ENCODE measurements at regions not wholly inside any gene's neighbourhood (a gene's known extent, or its start where the extent isn't known, plus 50 kb on each side); places are given as distances from the start of the nearest gene placed in this dataset.
"Not testable (repeated sequence)": the region's sequence is repeated elsewhere in the genome, so short reads cannot be mapped to it uniquely, and the experiment has no call there.

DNA sequence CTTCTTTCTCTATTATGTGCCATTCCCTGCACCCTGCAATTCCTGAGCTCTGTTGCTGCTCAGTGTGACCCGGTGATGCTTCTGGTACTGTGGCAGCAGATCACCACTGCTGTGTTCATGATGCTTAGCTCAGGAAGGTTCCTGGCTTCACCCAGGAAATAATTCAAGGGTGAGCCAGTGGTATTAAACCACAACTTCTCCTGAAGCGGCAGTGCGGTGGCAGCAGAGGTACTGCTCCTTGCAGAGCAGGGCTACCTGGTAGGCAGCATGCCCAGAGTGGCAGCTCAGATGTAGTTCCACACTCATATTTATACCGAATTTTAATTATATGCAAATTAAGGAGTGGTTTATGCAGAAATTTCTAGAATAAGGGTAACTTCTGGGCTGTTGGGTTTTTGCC is 213.8 kb upstream of the ZNF608 start:
- Histone ChIP-seq H3K27me3 (no peaks in the 10 kb centered on the region), H3K4me3 (no peak overlapping the region), H3K27ac (no peak overlapping the region), H3K36me3 (no peaks in the 10 kb centered on the region), H3K9me3 (no peaks in the 10 kb centered on the region), H3K4me1 (no peaks in the 10 kb centered on the region)
- TF ChIP-seq, protein P1, sequence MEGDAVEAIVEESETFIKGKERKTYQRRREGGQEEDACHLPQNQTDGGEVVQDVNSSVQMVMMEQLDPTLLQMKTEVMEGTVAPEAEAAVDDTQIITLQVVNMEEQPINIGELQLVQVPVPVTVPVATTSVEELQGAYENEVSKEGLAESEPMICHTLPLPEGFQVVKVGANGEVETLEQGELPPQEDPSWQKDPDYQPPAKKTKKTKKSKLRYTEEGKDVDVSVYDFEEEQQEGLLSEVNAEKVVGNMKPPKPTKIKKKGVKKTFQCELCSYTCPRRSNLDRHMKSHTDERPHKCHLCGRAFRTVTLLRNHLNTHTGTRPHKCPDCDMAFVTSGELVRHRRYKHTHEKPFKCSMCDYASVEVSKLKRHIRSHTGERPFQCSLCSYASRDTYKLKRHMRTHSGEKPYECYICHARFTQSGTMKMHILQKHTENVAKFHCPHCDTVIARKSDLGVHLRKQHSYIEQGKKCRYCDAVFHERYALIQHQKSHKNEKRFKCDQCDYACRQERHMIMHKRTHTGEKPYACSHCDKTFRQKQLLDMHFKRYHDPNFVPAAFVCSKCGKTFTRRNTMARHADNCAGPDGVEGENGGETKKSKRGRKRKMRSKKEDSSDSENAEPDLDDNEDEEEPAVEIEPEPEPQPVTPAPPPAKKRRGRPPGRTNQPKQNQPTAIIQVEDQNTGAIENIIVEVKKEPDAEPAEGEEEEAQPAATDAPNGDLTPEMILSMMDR (IDR thresholded peaks at IDR 0.05) = no peak
- TF ChIP-seq POLR2A (IDR thresholded peaks at IDR 0.05) = no peak
- intact Hi-C loops (cut with DNase I; ENCODE audit: low total_unique reads) = no loop called here
- DNase-seq = no peak

DNA sequence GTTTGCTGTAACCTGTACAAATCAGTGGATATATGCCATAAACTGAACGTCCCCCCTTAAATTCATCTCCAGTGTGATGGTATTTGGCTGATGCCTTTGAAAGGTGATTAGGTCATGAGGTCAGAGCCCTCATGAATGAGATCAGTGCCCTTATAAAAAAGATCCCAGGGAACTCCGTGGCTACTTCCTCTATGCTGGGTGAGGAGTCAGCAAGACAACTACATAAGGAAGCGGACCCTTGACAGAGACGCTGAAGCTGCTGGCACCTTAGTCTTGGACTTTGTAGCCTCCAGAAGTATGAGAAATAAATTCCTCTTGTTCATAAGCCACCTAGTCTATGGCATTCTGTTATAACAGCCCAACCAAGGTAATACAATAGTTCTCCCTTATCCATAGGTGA is 215.1 kb upstream of the ZNF608 start:
- Histone ChIP-seq H3K36me3 (no peaks in the 10 kb centered on the region), H3K27me3 (no peaks in the 10 kb centered on the region), H3K4me1 (no peaks in the 10 kb centered on the region), H3K4me3 (no peak overlapping the region), H3K9me3 (no peaks in the 10 kb centered on the region), H3K27ac (no peak overlapping the region)
- no peak for DNase-seq
- TF ChIP-seq, protein P1 (IDR thresholded peaks at IDR 0.05) = no peak
- TF ChIP-seq POLR2A (IDR thresholded peaks at IDR 0.05) = no peak
- intact Hi-C loops (cut with DNase I; ENCODE audit: low total_unique reads) = no loop called here

DNA sequence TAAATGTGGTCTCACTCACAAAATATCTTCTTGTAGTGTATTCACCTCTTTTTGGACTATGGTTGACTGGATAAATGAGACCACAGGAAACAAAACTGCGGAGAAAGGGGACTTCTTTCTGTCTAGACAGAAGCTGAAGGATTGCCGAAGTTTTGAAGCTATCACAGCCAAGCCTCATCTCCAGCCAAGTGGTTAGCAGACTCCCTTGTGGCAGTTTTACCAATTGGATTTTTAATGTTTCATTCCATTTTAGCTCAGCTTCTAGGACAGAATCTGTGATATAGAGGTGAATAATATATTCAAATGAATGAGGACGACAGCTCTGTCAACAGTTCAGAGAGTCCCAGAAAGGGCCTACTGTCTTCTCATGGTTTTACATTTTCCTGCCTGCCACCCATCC is 215.7 kb upstream of the ZNF608 start:
- Histone ChIP-seq H3K9me3 (no peaks in the 10 kb centered on the region), H3K4me3 (no peak overlapping the region), H3K36me3 (no peaks in the 10 kb centered on the region), H3K27me3 (no peaks in the 10 kb centered on the region), H3K4me1 (no peaks in the 10 kb centered on the region), H3K27ac (peak overlapping the region in 1 of 2 donors; percentile 82)
- intact Hi-C loops (cut with DNase I; ENCODE audit: low total_unique reads) = no loop called here
- no peak for DNase-seq
- TF ChIP-seq, protein P1 (IDR thresholded peaks at IDR 0.05) = no peak
- TF ChIP-seq POLR2A (IDR thresholded peaks at IDR 0.05) = no peak

DNA sequence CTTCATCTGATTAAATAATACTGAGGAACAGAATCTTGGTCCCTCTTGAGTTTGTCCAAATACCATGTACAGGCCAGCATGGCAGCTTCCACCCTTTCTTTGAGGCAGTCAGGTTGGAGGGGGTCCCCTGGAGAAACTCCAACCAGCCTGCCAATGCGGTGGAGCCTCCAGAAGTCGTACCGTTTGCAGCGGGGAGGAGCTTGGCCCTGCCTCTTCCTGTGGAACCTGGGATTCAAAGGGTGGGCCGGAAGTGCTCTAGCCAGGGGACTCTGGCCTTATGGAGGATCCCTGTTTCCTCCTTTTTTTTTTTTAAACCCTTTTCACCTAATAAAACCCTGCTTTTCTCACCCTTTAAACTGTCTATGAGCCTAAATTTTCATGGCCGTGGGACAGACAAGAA is 216.3 kb upstream of the ZNF608 start:
- Histone ChIP-seq H3K27me3 (no peaks in the 10 kb centered on the region), H3K27ac (peak overlapping the region in 1 of 2 donors; percentile 82), H3K4me3 (no peak overlapping the region), H3K36me3 (no peaks in the 10 kb centered on the region), H3K4me1 (no peaks in the 10 kb centered on the region), H3K9me3 (no peaks in the 10 kb centered on the region)
- DNase-seq = no peak
- TF ChIP-seq, protein P1 (IDR thresholded peaks at IDR 0.05) = no peak
- no peak for TF ChIP-seq POLR2A (IDR thresholded peaks at IDR 0.05)
- intact Hi-C loops (cut with DNase I; ENCODE audit: low total_unique reads) = no loop called here

DNA sequence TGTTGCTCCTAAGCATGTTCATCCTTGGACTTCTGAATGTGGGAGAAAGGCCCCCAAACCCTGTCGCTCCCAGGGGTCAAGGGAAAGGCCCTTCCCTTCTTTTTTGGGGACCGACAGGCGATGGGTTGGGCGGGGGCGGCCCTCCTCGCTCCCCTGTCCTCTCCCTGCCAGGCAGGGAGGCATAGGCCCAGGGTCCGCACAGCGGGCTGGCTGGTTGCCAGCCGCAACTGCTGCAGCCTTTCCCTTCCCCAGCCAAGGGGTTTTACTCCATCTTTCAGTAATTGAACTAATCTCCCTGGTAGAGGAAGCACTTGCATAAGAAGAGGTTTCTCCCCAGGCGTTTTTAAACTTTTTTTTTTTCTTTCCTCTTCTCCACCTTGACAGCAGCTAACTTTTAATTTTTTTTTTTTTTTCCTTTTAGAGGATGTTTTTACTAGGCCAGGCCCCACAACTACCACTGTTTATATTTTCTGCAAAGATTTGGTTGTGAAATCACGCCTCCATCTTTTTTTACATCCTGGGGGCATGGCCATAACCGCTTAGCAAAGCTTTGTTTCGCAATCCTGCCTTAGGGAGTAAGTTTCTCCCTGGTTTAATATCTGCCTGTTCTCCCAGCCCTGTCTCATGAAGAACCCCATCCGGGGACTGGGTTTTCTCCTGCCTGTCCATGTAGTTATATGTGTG is 216.9 kb upstream of the ZNF608 start:
- Histone ChIP-seq H3K27ac (peak overlapping the region; percentile 63 to 82), H3K36me3 (no peaks in the 10 kb centered on the region), H3K27me3 (no peaks in the 10 kb centered on the region), H3K4me1 (no peaks in the 10 kb centered on the region), H3K9me3 (no peaks in the 10 kb centered on the region), H3K4me3 (no peak overlapping the region)
- TF ChIP-seq POLR2A (IDR thresholded peaks at IDR 0.05) = no peak
- TF ChIP-seq, protein P1 (IDR thresholded peaks at IDR 0.05) = no peak
- peak in 1 of 2 donors; percentile 75 for DNase-seq
- intact Hi-C loops (cut with DNase I; ENCODE audit: low total_unique reads) = no loop called here

DNA sequence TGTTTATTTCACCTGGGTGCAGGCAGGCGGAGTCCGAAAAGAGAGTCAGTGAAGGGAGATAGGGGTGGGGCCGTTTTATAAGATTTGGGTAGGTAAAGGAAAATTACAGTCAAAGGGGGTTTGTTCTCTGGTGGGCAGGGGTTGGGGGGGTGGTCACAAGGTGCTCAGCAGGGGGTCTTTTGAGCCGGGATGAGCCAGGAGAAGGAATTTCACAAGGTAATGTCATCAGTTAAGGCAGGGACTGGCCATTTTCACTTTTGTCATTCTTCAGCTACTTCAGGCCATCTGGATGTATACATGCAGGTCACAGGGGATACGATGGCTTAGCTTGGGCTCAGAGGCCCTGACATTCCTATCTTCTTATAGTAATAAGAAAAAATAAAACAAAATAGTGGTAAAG is 220.3 kb upstream of the ZNF608 start:
- H3K27ac ChIP-seq; H3K27me3 ChIP-seq; H3K9me3 ChIP-seq; H3K4me1 ChIP-seq; DNase-seq; H3K4me3 ChIP-seq; intact Hi-C loops (cut with DNase I; ENCODE audit: low total_unique reads); H3K36me3 ChIP-seq: not testable (repeated sequence)

DNA sequence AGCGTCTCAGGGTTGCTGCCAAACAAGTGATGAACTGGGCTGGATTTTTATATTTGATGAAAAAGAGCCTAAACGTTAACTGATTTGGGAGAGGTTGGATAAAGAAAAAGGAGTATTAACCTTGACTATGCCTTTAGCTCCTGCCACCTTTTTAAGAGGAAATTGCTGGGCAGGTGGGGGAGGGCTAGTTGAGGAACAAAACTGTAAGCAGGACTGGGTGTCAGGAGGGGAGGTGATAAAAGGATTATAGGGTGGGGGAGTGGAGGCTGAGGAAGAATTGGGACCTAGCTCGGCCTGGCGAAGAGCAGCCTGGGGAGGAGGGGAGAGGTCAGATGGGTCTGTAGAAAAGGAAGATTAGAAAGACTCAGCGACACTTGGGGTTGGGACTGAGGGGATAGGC is 223.9 kb upstream of the ZNF608 start:
- intact Hi-C loops (cut with DNase I; ENCODE audit: low total_unique reads); H3K4me3 ChIP-seq; H3K9me3 ChIP-seq; H3K4me1 ChIP-seq; H3K27ac ChIP-seq; H3K27me3 ChIP-seq; H3K36me3 ChIP-seq; DNase-seq: not testable (repeated sequence)
